ENCODE measurements at regions not wholly inside any gene's neighbourhood (a gene's known extent, or its start where the extent isn't known, plus 50 kb on each side); places are given as distances from the start of the nearest gene placed in this dataset.

DNA sequence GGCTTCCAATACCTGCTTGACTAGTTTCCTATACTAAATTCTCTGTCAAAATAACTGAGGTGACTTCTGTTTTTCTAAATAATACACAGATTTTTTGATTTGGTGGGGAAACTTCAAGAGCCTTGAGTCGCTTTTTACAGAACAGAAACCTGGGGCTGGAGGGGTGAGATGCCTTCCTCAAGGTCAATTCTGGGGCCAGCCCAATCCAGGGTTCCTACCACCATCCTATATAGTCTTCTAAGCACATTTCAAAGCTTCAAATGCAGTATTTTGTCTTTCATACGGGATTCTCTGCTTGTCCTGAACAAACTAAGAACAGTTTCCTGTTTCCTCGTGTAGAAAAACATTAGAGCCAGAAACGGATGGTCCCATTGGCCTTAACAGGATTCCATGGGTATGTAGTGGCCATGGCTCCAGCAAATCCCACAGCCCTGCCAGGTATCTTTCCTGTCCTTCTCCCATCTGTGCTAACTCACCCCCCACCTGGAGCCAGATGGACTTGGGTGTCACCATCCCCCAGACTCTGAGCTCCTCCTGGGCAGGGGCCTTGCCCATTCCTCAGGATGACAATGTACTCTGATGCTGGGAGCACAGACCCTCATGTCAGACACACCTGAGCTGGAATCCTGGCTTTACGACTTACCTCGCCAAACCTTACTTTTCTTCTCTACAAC, 146.9 kb downstream of the KLF13 start:
- WGBS, 2 donors: 69 to 75% methylated on average over 6 of the region's 6 CpGs
- Histone ChIP-seq H3K4me3 (peak overlapping the region in 1 of 4 donors; percentile 44), H3K27ac (peak overlapping the region in 3 of 4 donors; percentile 1 to 54 (median 45)), H3K4me1 (peaks cover 8 to 43% (median 13%) of the 10 kb centered on the region in 3 donors), H3K9me3 (no peaks in the 10 kb centered on the region), H3K36me3 (no peaks in the 10 kb centered on the region), H3K27me3 (no peaks in the 10 kb centered on the region)
- intact Hi-C loops (cut with DNase I): no loop called here
- no peak for DNase-seq
- TF ChIP-seq POLR2A (IDR thresholded peaks at IDR 0.05): no peak
- TF ChIP-seq, protein P1, sequence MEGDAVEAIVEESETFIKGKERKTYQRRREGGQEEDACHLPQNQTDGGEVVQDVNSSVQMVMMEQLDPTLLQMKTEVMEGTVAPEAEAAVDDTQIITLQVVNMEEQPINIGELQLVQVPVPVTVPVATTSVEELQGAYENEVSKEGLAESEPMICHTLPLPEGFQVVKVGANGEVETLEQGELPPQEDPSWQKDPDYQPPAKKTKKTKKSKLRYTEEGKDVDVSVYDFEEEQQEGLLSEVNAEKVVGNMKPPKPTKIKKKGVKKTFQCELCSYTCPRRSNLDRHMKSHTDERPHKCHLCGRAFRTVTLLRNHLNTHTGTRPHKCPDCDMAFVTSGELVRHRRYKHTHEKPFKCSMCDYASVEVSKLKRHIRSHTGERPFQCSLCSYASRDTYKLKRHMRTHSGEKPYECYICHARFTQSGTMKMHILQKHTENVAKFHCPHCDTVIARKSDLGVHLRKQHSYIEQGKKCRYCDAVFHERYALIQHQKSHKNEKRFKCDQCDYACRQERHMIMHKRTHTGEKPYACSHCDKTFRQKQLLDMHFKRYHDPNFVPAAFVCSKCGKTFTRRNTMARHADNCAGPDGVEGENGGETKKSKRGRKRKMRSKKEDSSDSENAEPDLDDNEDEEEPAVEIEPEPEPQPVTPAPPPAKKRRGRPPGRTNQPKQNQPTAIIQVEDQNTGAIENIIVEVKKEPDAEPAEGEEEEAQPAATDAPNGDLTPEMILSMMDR (IDR thresholded peaks at IDR 0.05): no peak

- H3K4me3 ChIP-seq: no peak overlapping the region
- H3K4me1 ChIP-seq: peaks cover 8 to 43% (median 13%) of the 10 kb centered on the region in 3 donors
- TF ChIP-seq, protein P1 (IDR thresholded peaks at IDR 0.05): no peak
- no peak for TF ChIP-seq POLR2A (IDR thresholded peaks at IDR 0.05)
- no peak for DNase-seq
- H3K36me3 ChIP-seq: no peaks in the 10 kb centered on the region
- no peaks in the 10 kb centered on the region for H3K27me3 ChIP-seq
- H3K9me3 ChIP-seq: no peaks in the 10 kb centered on the region
- no peak overlapping the region for H3K27ac ChIP-seq
- WGBS, 2 donors: 73 to 88% methylated on average over 9 to 10 of the region's 10 CpGs
- intact Hi-C loops (cut with DNase I): no loop called here
These were observed 147.6 kb downstream of the KLF13 start for GRCh38 chr15:31474059-31474868.

- TF ChIP-seq POLR2A (IDR thresholded peaks at IDR 0.05): no peak
- TF ChIP-seq, protein P1 (IDR thresholded peaks at IDR 0.05): no peak
- intact Hi-C loops (cut with DNase I): no loop called here
- no peak for DNase-seq
- WGBS, 2 donors: 73 to 85% methylated on average over 5 of the region's 7 CpGs
- Histone ChIP-seq H3K36me3 (no peaks in the 10 kb centered on the region), H3K4me3 (no peak overlapping the region), H3K9me3 (no peaks in the 10 kb centered on the region), H3K4me1 (peaks cover 8 to 43% (median 13%) of the 10 kb centered on the region in 3 donors), H3K27me3 (no peaks in the 10 kb centered on the region), H3K27ac (no peak overlapping the region)
These were observed 149.7 kb downstream of the KLF13 start for GRCh38 chr15:31476236-31476810.

- H3K36me3 ChIP-seq: no peaks in the 10 kb centered on the region
- TF ChIP-seq, protein P1 (IDR thresholded peaks at IDR 0.05): no peak
- no peak for TF ChIP-seq POLR2A (IDR thresholded peaks at IDR 0.05)
- H3K4me1 ChIP-seq: peaks cover 8 to 44% (median 16%) of the 10 kb centered on the region in 3 donors
- intact Hi-C loops (cut with DNase I): no loop called here
- H3K27me3 ChIP-seq: peaks cover 0 to 3% (median 0%) of the 10 kb centered on the region in 4 donors
- H3K9me3 ChIP-seq: no peaks in the 10 kb centered on the region
- no peak overlapping the region for H3K4me3 ChIP-seq
- H3K27ac ChIP-seq: no peak overlapping the region
- no peak for DNase-seq
- 86 to 100% methylated on average over 1 to 4 of the region's 5 CpGs for WGBS, 2 donors
These were observed 150.2 kb downstream of the KLF13 start for GRCh38 chr15:31476866-31477265.

GRCh38 chr15:31477301-31477700, 150.7 kb downstream of the KLF13 start:
- no peak for TF ChIP-seq POLR2A (IDR thresholded peaks at IDR 0.05)
- TF ChIP-seq, protein P1 (IDR thresholded peaks at IDR 0.05): no peak
- H3K4me1 ChIP-seq: peaks cover 8 to 45% (median 14%) of the 10 kb centered on the region in 3 donors
- H3K27me3 ChIP-seq: peaks cover 0 to 7% (median 0%) of the 10 kb centered on the region in 4 donors
- H3K4me3 ChIP-seq: no peak overlapping the region
- H3K9me3 ChIP-seq: no peaks in the 10 kb centered on the region
- intact Hi-C loops (cut with DNase I): no loop called here
- H3K36me3 ChIP-seq: no peaks in the 10 kb centered on the region
- WGBS, 2 donors: 92 to 100% methylated on average over 3 to 4 of the region's 4 CpGs
- H3K27ac ChIP-seq: no peak overlapping the region
- DNase-seq: no peak
